Activated CD8-positive, alpha-beta memory T cell treated with anti-CD3 and anti-CD28 coated beads, Interleukin-2, amount 50 U/mL, for 4 hours (primary cell): ENCODE measurements at regions not wholly inside any gene's neighbourhood (a gene's known extent, or its start where the extent isn't known, plus 50 kb on each side); places are given as distances from the start of the nearest gene placed in this dataset.

Experiments
- DNase-seq: peaks from one replicate; pipeline ENCODE4 v3.0.0-alpha.2; 2020

DNA sequence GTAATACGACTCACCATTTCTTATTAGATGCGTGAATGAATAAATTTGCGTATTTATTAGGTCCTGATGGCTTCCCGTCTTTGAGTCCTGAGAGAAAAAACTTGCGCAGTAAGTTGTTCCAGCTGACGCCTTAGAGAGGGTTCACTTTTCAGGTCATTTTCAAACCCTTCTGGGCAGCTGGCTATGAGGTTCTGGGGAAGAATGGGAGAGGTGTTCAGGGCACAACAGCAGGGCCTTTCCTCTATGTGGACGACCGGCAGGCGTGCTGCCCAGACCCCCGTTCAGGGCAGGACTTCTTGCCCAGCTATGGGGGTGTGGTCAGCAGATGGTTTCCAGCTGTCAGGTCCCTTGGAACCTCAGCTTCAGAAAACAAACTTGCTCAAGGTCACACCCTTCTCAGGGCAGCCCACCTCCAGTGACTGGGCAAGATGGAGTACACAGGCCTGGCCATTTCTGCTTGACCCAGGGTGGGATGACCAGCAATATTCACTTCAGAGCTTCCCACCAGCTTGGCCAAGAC, 61.1 kb upstream of the TNP1 start:
- no peak for DNase-seq

DNA sequence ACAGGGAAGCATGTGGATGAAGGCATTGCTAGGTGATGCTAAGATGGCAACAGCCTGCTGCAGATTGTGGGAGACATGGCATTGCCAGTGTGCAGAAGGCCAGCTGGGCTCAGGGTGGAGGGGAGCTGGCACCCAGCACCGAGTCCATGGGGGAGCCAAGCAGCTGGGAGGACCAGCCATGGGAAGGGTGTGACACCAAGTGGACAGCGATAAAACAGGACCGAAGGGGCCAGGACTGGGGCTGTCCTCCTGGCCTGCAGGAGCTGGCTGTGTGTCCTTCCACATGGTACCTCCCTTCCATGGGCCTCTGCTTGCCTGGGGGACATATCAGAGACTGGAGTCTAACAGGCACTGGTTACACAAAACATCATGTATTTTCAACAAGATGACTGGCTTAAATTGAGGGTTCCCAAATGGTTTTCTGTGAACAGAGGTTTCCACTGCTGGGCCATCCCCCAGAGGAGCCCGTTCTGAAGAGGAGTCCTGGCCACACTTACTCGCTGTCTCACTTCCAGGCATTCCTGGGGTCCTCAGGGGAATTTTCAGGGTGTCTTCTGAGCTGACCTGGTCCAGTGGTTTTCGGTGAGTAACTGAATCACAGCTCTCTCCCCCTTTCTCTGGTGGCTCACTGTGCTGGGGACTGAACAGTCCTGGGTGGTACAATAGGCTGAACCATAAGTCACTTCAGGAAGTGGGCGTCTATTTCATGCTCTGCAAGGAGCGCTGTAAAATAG, 60.4 kb upstream of the TNP1 start:
- DNase-seq = no peak

DNA sequence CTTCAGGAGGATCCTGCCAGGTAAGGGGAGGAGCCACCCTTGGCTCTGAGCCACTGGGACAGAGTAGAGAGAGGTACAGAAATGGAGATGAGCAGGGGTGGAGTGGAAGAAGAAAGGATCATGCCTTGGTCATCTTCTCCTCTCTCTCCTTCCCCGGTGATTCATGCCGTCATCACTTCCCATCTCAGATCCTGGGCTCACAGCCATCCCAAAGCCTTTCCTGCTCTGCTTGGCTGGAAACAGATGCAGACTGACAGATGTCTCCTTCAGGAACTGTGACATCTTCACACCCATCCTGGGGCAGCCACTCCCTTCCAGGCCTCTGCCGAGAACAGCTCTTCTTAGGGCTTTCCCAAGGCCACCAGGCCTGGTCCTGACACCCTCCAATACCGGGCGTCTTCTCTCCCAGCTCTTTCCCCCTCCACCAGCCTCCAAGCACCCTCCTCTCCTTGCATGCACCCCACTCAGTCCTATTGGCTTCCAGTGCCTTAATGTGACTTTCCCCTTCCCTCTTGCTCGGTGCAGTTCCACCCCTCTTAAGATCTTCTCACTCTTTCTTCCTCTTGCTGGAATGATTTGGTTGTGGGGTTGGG, 58.3 kb upstream of the TNP1 start:
- no peak for DNase-seq

DNA sequence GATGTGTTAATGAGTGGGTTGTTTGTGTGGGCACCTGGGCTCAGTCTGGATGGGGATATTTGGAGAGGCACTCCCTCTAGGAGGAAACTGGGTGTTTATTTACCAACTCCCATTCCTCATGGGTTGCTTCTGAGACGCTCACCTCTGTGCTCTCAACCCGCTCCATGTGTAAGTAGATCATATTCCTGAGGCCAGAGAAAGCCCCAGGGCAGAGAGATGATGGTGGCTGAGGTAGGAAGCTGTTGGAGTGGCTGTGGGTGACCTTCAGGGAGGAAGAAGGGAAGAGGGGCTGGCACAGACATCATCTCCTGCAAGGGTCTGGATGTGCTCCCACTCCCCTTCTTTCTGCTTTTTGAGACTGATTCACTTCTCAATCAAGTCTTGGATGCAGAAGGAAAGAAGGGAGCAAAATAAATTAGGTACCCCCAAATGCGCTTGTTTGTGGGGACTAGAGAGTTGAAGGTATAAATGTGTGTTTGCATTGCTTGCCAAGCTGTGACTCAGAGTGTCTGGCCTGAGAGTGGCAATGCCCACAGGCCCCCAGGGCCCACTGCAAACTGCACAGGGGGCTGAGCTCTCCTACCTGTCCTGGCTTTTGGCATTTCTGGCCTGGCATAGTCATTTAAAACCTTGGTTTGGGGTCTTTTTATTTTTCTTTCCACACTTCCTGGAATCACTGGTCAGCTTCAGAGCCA, 57.2 kb upstream of the TNP1 start:
- no peak for DNase-seq

DNA sequence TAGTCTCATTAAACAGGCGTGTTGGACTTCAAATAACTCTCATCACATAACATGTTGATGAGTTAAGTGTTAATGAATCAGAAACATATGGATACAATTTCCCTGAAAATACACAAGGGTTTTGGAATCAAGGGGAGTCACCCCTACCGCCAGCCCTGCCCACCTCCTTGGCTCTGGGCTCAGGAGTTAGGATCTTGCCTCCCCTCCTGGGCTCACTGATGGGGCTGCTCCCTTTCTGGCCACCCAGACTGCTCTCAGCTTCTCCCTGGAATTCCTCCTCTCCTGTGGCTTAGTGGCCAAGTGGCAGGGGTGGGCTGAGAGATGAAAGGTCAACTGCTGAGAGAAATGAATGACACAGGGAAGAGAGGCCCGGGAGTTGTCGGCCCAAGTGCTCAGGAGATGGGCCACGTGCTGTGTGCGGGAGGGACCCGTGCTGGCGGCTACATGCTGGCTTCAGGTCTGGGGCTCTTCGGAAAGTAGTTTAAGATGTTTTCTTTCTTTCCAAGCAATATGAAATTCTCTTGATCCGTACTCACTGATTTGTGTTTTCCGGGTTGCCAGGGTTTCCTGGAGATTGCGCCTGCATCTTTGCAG, 55.8 kb upstream of the TNP1 start:
- no peak for DNase-seq

DNA sequence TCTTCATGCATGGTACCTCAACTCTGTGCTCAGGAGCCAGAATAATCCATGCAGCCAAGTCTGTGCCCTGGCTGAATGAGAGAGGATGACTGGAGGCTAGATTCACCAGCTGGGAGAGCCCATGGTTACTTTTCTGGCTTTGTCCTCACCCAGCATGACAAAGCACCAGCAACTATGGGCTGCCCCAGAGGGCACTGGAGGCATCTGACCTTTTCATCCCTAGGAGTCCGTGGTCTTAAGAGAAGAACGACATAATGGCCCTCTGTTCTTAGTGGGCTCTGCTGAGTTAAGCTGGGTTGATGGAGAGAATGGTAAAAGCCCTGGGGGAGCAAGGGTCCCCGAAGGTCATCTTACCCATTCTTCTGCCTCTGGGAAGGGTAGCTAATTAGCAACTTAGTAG, 54.6 kb upstream of the TNP1 start:
- no peak for DNase-seq

DNA sequence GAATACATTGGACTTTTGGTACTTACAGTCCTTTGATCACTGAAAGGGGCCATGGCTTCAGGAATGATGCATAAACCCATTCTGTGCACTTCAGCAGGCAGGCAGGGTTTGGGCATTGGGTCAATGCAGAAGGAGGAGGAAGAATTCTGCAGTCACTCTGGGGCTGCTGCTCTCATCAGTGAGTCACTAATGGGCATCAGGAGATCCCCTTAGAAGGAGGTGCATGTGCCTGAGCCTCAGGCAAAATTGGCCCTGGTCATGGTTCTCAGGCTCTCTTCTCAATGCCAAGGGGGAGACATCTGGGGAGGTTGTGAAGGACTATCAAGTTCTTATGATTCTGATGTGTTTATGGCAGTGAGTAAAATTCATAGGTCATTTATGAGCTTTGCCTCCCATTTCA, 52.0 kb upstream of the TNP1 start:
- DNase-seq = no peak

DNA sequence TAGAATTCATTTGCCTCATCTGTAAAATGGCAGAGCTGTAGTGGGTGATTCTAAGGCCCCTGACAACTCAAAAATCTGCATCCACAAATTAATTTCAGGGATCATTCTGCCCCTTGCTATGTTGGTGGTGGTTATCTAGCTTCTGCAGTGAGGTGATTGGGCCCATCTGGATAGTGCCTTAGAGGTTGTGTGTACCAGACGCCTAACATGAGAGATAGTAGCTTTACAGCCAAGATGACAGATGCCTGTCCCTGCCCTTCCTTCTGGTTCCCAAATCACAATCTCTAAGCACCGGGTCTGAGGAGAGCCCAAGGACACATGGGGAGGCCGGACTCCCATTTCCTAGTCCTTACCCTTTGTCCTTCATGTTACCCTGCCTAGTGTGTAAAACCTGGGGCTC, 51.1 kb upstream of the TNP1 start:
- no peak for DNase-seq

DNA sequence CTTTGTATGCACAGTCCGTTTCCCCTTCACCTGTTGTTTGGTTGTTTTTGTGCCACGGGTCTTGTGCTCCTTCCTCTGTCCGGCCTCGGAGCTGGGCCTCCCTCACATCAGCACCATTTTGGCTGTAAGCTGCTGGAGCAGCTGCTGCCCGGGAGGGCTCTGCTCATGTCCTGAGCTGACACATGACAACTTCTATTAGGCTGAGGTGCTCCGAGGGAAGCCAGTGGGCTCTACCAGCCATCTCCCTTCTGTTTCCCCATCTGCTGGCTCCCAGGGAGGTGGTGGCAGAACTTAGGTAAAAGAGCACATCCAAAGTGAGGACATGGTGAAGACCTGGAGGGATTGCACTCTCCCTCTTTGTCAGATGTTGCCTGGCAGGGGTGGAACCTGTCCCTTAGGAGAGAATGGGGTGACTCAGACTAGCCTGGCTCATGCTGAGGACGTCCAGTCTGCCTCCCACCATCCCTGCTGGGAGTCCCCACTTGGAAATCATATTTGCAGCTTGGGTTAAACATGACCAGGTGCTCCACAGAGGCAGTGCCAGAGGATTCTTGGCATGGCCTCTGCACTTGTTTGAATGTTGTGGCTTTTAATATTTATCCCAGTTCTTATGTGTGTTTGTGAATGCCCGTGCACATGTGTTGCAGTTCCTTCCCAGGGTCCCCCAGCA, 49.8 kb upstream of the TNP1 start:
- no peak for DNase-seq
